HG03565 (cell line): ENCODE measurements at regions not wholly inside any gene's neighbourhood (a gene's known extent, or its start where the extent isn't known, plus 50 kb on each side); places are given as distances from the start of the nearest gene placed in this dataset.

ENCODE experiments used
- ATAC-seq: cut with Tn5 transposase; IDR thresholded peaks from one replicate; pipeline ENCODE4 v1.9.1; 2021; ENCODE audit warnings: mild to moderate bottlenecking, moderate library complexity; ENCODE audit not compliant: unreplicated experiment

- ATAC-seq, result no peak
Observed at GRCh38 chr6:43924222-43924702, 154.3 kb downstream of the VEGFA start.

- ATAC-seq, result no peak
Observed at GRCh38 chr6:43923376-43924221, 153.6 kb downstream of the VEGFA start.

- no peak for ATAC-seq
Observed at GRCh38 chr6:43922426-43923375, 152.7 kb downstream of the VEGFA start.

- ATAC-seq, result no peak
Observed at GRCh38 chr6:43921548-43922425, 151.8 kb downstream of the VEGFA start.

- ATAC-seq, result no peak
Observed at GRCh38 chr6:43921039-43921438, 151.0 kb downstream of the VEGFA start.

- no peak for ATAC-seq
Observed at GRCh38 chr6:43919774-43920173, 149.8 kb downstream of the VEGFA start.

GRCh38 chr6:43917878-43918382 lies 147.9 kb downstream of the VEGFA start:
- no peak for ATAC-seq

GRCh38 chr6:43916924-43917877 lies 147.2 kb downstream of the VEGFA start:
- no peak for ATAC-seq

- ATAC-seq, result no peak
Observed at GRCh38 chr6:43915986-43916923, 146.2 kb downstream of the VEGFA start.

- no peak for ATAC-seq
Observed at GRCh38 chr6:43915208-43915869, 145.3 kb downstream of the VEGFA start.

- ATAC-seq, result no peak
Observed at GRCh38 chr6:43914272-43915147, 144.5 kb downstream of the VEGFA start.

GRCh38 chr6:43913375-43914271 lies 143.6 kb downstream of the VEGFA start:
- ATAC-seq, result no peak

GRCh38 chr6:43912598-43913371 lies 142.8 kb downstream of the VEGFA start:
- ATAC-seq, result no peak

GRCh38 chr6:43912116-43912577 lies 142.1 kb downstream of the VEGFA start:
- no peak for ATAC-seq
